Astrocyte (in vitro differentiated cells and primary cell): ENCODE measurements at regions not wholly inside any gene's neighbourhood (a gene's known extent, or its start where the extent isn't known, plus 50 kb on each side); places are given as distances from the start of the nearest gene placed in this dataset.

Experiments used
- EZH2 ChIP-seq: IDR thresholded peaks from 2 replicates; pipeline ENCODE4 v1.6.1; 2012; ENCODE audit warnings: mild to moderate bottlenecking, low read length, inconsistent platforms; ENCODE audit not compliant: insufficient read depth
- TF ChIP-seq, protein P1 (sequence below): IDR thresholded peaks from 2 replicates; pipeline ENCODE4 v1.5.1; 2011; ENCODE audit warnings: low read depth, mild to moderate bottlenecking, inconsistent platforms, low read length, moderate library complexity; ENCODE audit not compliant: insufficient read depth

DNA sequence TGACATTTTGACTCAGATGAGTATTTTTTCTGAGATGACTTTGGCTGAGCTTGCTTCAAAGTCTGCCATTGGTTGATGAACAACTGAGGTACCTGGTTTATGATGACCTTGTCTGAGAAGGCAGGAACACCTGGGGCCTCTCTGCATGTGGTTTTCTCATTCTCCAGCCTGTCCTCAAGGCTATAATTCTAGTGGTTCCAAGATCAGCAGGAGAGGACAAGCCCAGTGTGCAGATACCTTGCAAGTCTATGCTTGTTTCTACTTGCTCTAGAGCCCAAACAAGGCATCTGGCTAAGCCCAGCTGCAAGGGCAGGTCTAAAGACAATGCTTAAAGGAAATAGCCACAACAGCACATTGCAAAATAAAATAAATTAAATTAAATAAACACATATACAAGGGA, 1100.0 kb downstream of the NLGN4Y start:
- TF ChIP-seq, protein P1, sequence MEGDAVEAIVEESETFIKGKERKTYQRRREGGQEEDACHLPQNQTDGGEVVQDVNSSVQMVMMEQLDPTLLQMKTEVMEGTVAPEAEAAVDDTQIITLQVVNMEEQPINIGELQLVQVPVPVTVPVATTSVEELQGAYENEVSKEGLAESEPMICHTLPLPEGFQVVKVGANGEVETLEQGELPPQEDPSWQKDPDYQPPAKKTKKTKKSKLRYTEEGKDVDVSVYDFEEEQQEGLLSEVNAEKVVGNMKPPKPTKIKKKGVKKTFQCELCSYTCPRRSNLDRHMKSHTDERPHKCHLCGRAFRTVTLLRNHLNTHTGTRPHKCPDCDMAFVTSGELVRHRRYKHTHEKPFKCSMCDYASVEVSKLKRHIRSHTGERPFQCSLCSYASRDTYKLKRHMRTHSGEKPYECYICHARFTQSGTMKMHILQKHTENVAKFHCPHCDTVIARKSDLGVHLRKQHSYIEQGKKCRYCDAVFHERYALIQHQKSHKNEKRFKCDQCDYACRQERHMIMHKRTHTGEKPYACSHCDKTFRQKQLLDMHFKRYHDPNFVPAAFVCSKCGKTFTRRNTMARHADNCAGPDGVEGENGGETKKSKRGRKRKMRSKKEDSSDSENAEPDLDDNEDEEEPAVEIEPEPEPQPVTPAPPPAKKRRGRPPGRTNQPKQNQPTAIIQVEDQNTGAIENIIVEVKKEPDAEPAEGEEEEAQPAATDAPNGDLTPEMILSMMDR, result no peak
- TF ChIP-seq EZH2, result no peak
